GM18508 (cell line): ENCODE measurements at regions not wholly inside any gene's neighbourhood (a gene's known extent, or its start where the extent isn't known, plus 50 kb on each side); places are given as distances from the start of the nearest gene placed in this dataset.
"Not testable (repeated sequence)": the region's sequence is repeated elsewhere in the genome, so short reads cannot be mapped to it uniquely, and the experiment has no call there.

Source experiments
- ATAC-seq: cut with Tn5 transposase; IDR thresholded peaks from one replicate; pipeline ENCODE4 v1.9.1; 2021; ENCODE audit warnings: moderate number of reproducible peaks; ENCODE audit not compliant: insufficient read depth, unreplicated experiment

DNA sequence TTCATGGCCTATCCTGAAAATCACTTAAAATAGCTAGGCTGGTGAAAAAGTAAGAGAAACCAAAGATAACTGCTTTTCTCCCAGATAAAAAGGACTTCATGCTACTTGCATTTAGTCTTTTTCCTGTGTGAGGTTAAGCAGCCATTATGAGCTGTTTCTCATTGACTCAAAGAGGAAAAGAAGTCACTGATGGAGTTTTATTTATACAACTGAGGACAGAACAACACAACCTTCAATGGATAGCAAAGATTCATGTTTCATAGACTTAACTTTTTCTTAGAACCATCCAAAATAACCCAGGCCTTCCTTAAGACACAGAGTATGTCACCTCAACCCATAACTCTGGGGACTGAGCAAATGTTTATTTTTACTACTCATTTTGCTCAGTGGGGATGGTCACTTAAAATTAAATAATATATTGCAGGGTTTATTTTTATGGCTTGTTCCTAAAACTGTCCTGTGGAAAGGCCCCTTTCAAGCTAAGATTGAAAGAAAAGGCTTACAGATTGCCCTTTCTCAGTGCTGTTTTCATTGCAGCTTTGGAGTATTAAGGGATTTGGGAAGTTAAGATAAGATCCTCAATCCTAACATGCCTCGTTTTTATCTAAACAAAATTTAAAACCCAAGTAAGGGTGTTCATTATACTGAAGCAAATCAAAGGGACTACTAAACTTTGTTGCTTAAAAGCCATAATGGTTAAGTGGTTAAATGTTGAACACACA is 252.6 kb upstream of the MAD2L1 start:
- ATAC-seq, result no peak

DNA sequence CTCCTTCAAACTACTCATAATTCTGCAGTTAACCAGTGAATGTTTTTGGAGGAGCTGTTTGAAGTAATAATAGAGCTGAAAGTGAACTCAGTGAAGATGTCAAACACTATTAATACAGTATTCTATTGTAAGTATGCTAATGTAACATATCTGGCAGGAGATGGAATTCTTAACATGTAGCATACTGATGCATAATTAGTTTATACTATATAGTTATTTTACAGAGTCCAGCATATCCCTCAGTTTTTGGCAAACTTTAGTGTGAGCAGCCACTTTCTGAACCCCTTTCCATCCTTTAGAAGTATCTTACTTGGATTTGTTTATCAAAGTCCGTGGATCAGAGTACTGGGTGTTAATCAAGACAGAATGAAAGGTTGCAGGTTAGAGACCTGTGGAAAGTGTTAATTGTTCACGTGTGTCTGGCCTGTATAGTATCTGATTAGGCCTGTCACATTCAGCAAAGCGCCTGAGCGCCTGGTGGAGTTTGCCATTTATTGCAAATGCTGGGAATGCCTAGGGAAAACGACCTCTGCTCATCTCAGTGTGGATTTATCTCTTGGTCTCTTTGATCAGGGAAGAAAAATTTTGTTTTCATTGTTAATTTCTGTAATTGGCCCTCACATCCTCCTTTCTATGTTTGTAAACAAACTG is 251.7 kb upstream of the MAD2L1 start:
- ATAC-seq, result no peak

DNA sequence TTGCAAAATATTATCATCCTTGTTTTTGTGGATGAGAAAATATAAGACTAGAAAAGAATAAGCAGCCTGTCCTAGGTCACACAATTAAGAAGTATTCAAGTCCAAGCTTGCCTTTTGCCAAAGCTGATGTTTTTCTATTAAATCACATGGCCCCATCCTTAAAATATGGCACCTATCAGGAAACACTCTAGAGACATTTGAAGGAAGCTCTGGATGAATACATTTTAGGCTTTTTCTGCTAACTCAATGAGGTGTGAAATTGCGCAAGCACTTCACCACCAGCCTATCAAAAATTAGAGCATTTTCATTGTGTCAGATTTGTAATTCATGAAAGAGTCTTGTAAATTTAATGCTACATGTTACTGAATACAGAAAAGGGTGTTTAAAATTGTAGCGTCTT is 251.1 kb upstream of the MAD2L1 start:
- no peak for ATAC-seq

DNA sequence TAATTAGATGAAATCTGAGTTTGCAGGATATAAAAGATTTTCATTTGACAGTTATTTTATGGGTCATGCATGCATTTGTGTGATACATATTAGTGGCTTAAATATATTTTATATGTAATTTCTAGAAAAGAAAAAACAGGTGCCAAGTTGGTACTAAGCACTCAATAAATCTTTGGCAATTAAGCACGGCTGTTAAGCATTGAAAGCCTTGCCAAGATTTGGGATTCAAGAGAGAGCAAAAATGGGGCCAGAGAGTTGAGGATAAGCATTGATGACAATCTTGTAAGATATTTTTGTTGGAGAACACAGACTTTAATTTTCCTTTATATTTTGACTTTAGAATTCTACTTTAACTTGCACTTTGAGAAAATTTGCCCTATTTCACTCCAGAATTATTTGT is 249.8 kb upstream of the MAD2L1 start:
- ATAC-seq, result no peak

DNA sequence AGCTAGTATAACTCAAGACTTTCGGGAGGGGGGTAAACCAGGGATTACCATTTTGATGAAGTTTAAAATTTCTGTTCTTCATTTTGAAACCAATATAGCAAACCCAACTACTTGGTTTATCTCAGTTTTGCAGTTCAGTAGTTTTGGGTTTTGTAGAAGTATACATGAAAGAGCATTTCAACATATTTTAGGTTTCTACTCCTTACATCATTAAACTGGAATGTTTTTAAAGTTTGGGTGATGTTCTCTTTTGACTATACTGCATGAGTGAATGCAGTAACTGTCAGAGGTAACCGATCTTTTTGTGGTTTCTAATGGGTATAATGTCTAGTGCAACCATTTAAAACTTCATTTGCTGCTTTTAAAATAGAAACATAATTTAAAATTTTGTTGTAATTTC is 248.3 kb upstream of the MAD2L1 start:
- no peak for ATAC-seq

DNA sequence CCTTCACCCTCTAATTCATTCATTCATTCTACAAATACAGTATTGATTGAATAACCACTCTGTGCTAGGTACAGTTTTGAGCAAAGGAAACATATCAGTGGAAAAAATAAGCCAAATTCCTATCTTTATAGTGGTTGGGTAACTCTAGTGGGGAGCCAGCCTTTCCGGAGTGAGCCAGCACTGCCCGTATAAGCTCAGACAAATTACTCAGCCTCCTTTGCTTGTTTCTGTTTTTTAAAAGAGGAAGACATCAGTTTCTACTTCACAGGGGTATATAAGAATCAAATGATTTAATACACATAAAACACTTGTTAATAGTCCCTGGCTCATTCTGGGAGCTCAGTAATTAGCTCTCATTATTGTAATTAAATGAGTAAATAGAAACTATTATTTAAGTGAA is 238.2 kb upstream of the MAD2L1 start:
- ATAC-seq, result no peak

DNA sequence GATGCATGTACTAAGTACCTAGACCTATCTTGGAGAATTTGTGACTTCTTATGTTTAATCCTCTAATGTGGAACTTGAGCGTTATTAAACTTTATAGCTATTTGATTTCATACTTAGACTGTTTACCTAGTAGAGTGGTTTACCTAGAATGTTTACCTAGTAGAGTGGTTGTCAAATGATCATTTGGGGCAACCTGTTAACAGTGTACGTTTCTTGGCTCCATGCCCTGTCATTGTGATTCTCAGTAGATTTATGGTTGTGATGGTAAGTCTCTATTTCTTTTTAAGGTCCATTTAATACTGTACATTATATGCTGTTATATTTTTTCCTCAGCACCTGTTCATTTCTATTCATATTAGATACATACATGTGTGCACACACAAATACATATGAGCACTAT is 233.0 kb upstream of the MAD2L1 start:
- no peak for ATAC-seq

DNA sequence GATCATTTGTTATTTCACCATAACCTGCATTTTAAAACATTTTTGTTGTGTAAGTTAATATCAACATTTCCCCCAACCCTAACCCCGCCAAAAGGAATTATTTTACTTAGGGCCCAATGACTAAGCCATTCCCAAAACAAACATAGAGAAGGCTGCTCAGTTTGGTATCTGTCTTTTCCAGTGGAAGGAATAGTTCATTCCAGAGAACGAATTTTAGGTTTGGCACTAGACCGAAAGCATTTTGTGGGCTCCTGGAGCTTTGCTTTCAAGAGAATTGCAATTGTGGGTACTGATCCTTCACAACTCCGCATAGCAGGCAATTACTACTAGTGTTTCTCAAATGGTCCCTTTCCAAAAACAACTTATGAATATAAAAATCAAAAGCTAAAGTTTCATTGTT is 226.7 kb upstream of the MAD2L1 start:
- ATAC-seq, result no peak

DNA sequence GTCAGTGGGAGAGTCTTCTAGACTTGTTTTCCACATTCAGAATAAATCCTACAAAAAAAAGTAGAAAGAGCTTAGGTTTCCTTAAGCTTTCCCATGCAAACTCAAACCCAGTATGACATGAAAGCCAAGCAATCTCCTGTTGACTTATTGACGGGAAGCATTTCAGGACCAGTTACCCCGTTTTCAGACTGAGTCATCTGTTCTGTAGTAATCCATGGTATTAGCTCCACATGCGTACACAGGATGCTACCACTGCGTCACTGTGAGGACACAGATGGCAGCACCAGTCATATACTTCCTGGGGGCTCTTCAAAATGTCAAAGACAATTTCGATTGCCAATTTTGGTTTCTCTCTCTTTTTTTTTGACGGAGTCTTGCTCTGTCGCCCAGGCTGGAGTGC is 224.9 kb upstream of the MAD2L1 start:
- no peak for ATAC-seq

DNA sequence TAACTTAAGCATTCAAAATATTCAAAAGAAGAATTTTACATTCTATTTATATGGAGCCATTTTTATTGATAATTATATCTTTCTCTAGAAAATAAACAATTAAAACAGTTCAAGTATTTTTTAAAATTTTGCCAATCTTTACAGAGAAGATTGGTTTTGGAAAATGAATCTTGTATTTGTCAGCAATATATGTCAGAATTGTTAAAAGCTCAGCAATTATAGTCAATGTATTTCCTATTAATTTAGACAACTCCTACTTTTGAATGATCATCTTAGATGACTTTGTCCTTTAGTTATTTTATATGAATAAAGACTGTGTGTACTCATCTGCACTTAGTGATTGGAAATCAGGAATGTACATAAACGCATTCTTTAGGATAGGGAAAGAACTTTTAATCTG is 223.9 kb upstream of the MAD2L1 start:
- ATAC-seq, result no peak

DNA sequence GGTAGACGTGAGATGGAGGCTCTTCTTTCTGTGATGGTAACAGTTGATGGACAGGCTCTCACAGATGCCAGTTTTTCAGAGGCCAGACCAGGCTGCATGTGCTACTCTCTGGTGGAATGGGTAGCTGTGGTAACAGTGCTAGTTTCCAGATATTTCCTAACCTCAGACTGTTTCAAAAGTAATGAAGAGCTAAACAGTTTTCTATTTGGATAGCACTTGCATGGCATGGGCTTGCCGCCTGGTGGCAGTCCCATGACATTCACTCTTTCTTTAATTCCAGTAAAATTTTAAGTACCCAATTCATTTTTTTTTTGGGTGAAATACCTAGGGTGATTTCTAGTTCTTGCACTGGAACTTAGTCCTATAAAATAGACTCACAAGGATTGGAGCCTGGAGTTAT is 220.2 kb upstream of the MAD2L1 start:
- no peak for ATAC-seq

DNA sequence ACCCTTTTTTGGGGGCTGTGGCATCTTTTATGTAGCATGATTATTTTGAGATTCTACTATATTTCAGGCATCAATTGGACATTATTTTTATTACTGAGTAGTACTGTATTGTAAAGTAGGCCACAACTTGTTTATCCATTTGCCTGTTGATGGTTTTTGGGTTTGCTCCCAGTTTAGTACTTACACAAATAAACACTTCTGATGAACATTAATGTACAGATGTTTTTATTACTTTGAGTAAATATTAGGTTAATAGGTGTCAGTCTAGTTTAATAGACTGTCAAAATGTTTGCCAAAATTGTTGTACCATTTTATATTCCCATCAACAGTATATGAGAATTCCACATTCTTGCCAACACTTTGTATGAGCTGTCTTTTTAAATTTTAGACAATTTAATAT is 214.9 kb upstream of the MAD2L1 start:
- no peak for ATAC-seq

DNA sequence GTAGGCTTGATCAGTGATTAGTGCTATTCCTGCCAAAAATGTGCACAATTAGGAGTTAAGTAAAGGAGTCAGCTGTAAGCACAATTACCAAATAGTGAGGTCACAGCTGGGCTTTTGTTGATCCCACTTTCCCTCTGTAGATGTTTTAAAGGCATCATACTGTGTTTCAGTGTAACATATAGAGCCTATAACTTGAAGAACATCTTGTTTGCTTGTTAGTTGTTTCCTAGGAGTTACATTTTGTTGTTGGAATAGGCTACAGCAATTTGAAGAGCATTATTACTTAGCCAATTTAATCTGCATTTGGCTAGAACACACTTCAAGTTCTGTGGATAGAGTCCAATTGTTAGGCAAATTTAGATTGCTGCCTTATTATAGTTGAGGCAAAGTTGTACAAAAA is 210.7 kb upstream of the MAD2L1 start:
- no peak for ATAC-seq

DNA sequence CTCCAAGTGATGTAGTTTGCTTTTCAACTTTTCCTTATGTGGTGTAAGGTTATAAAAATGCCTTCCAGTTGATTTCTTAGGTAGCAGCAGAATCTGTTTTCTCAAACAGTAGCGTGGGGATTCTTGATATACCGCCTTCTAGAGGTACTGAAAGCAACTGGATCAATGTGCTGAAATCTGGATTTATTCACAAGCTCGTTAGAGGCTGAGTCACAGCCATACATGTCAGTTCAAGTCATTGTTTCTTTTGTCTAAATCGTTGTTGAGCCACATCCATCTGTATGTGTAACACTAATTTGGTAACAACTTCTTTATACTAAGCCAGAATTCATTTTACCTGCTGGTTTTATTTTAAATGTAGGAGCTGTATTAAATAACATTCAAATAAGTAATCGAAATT is 200.0 kb upstream of the MAD2L1 start:
- no peak for ATAC-seq

DNA sequence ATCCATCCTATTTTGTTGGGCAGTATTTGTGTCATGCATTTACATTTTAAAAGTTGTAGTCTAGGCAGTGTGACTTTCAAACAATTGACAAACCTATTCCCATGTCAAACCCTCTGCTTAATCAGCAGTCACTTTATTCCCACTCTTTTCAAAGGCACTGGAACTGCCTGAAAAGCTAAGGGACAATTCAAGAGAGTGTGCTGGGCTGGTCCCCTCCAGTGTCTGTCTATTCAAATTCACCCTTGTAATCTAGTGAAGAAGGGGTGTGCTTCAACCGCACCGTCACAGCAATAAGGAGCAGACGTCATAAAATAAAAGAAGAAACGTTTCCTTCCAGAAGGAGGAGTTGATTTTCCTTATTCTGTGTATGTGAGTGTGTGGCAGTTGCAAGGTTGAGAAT is 197.0 kb upstream of the MAD2L1 start:
- ATAC-seq, result no peak

DNA sequence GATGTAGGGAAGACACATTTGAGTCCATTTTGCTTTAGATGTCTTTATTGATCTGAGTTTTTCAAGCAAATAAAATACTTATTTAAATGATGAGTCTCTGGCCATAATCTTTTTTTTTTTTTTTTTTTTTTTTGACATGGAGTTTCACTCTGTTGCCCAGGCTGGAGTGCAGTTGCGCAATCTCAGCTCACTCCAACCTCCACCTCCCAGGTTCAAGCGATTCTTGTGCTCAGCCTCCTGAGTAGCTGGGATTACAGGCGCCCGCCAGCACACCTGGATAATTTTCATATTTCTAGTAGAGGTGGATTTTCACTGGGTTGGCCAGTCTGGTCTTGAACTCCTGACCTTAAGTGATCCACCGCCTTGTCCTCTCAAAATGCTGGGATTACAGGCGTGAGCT is 194.5 kb upstream of the MAD2L1 start:
- ATAC-seq, result no peak

DNA sequence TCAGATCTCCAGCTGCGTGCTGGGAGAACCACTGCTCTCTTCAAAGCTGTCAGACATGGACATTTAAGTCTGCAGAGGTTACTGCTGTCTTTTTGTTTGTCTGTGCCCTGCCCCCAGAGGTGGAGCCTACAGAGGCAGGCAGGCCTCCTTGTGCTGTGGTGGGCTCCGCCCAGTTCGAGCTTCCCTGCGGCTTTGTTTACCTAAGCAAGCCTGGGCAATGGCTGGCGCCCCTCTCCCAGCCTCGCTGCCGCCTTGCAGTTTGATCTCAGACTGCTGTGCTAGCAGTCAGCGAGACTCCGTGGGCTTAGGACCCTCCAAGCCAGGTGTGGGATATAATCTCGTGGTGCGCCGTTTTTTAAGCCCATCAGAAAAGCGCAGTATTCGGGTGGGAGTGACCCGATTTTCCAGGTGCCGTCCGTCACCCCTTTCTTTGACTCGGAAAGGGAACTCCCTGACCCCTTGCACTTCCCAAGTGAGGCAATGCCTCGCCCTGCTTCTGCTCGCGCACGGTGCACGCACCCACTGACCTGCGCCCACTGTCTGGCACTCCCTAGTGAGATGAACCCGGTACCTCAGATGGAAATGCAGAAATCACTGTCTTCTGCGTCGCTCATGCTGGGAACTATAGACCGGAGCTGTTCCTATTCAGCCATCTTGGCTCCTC is 189.6 kb upstream of the MAD2L1 start:
- not testable (repeated sequence) for ATAC-seq

DNA sequence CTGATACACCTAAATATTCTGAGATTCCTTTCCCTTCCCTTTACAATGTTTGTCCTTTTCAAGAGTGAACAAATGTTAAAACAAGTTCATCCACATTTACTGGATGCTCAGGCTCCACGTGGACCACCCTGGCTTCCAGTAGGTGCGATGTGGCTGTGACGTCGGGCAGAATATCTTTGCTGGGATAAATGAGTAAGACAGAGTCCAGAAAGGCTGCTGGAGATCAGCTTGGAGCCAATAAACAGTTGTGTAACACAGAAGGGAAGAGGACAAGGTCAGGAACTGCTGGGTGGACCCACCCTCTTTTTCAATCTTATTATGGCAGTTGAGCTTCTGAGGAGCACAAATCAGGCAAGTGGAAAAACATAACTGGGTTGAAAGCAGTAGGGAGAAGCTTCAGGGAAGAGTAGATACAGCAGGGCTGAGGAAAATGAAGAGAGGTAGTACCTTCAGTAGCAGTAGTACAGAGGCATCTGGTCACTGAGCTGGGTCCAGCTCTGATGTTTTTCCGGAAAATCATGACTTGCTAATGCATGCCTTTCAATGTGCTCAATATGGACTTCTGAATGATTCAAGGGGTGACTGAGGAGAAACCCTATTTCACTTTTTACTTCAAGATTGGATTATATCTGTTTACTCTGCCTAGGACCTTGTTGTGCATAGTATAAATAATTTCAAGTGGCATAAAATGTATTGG is 171.8 kb upstream of the MAD2L1 start:
- no peak for ATAC-seq

DNA sequence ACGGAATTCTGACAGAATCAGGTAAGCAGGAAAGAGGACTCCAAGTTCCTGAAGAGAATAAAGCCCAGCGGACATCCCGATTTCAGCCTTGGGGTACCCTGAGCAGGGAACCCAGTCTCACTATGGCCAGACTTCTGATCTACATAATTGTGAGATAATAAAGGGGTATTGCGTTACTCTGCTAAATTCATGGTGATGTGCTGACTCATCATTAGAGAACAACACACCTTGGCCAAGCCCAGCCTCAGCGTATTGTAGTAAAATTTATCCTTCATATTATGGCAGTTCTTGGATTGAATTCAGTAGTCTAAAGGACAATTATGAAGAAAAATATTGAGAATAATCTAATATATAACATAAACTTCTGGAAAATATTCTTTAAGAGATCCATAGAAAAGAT is 170.2 kb upstream of the MAD2L1 start:
- no peak for ATAC-seq

DNA sequence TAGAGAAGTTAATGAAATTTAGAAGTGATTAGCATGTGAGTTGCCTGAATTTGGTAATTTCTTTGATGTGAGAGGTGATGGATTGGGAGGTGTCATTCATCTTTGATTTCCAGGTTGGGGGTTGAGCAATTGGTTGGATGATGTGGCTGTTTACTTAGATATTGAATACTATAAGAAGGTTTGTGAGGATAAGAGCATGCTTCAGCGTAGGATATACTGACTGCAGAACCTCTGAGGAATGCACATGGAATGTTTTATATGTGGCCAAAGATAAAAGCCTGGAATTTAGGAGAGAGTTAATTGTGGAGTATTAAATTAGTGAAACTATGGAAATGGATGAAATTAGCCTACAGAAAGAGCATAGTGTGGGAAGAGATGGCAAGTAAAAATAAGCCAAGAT is 165.4 kb upstream of the MAD2L1 start:
- no peak for ATAC-seq

DNA sequence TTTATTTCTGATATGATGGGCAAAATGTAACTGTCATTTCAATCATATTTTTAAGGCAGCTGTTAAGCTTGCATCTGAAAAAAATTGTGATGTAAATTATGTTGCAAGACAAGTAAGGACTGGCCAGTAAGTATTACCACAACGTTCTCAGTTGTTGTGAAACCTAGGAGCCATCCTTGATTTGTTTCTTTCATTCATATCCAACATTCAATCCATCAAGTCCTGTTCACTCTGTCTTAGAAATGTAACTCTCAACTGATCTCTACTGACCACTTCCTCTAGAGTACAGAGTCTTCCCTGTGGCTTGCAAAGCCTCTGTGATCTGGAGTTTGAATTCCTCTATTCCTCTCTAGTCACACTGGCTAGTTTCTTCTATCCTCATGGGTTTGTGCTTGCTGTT is 161.4 kb upstream of the MAD2L1 start:
- ATAC-seq, result no peak
